HG03342 (cell line): ENCODE measurements at regions not wholly inside any gene's neighbourhood (a gene's known extent, or its start where the extent isn't known, plus 50 kb on each side); places are given as distances from the start of the nearest gene placed in this dataset.

Source experiments
- ATAC-seq: cut with Tn5 transposase; IDR thresholded peaks from one replicate; pipeline ENCODE4 v1.9.1; 2021; ENCODE audit warnings: mild to moderate bottlenecking, moderate library complexity; ENCODE audit not compliant: unreplicated experiment

GRCh38 chr1:238088560-238089290 lies 198.0 kb upstream of the ZP4 start:
- ATAC-seq = no peak

GRCh38 chr1:238073991-238074390 lies 183.3 kb upstream of the ZP4 start:
- no peak for ATAC-seq

- ATAC-seq = no peak
Observed at GRCh38 chr1:238071061-238071460, 180.3 kb upstream of the ZP4 start.

- ATAC-seq = peak; percentile 47
Observed at GRCh38 chr1:238063454-238063853, 172.7 kb upstream of the ZP4 start.

- ATAC-seq = peak; percentile 68
Observed at GRCh38 chr1:238061967-238062613, 171.4 kb upstream of the ZP4 start.

GRCh38 chr1:238060061-238060460 lies 169.3 kb upstream of the ZP4 start:
- ATAC-seq = peak; percentile 57

GRCh38 chr1:238052496-238053266 lies 162.0 kb upstream of the ZP4 start:
- no peak for ATAC-seq

GRCh38 chr1:238029126-238029525 lies 138.4 kb upstream of the ZP4 start:
- ATAC-seq = no peak

- no peak for ATAC-seq
Observed at GRCh38 chr1:238027366-238027765, 136.6 kb upstream of the ZP4 start.

- ATAC-seq = no peak
Observed at GRCh38 chr1:238023137-238023536, 132.4 kb upstream of the ZP4 start.

- no peak for ATAC-seq
Observed at GRCh38 chr1:238018214-238018613, 127.5 kb upstream of the ZP4 start.

- no peak for ATAC-seq
Observed at GRCh38 chr1:238006779-238007178, 116.1 kb upstream of the ZP4 start.

GRCh38 chr1:238005116-238005515 lies 114.4 kb upstream of the ZP4 start:
- ATAC-seq = no peak

GRCh38 chr1:238001818-238002217 lies 111.1 kb upstream of the ZP4 start:
- ATAC-seq = no peak

- ATAC-seq = no peak
Observed at GRCh38 chr1:237999426-238000052, 108.8 kb upstream of the ZP4 start.

- no peak for ATAC-seq
Observed at GRCh38 chr1:237998581-237998980, 107.9 kb upstream of the ZP4 start.

- ATAC-seq = no peak
Observed at GRCh38 chr1:237983496-237983895, 92.8 kb upstream of the ZP4 start.

GRCh38 chr1:237981223-237981622 lies 90.5 kb upstream of the ZP4 start:
- no peak for ATAC-seq

- ATAC-seq = no peak
Observed at GRCh38 chr1:237976331-237976730, 85.6 kb upstream of the ZP4 start.

GRCh38 chr1:237975903-237976302 lies 85.2 kb upstream of the ZP4 start:
- no peak for ATAC-seq

- no peak for ATAC-seq
Observed at GRCh38 chr1:237975376-237975775, 84.7 kb upstream of the ZP4 start.
